ACHN (cell line): ENCODE measurements at regions not wholly inside any gene's neighbourhood (a gene's known extent, or its start where the extent isn't known, plus 50 kb on each side); places are given as distances from the start of the nearest gene placed in this dataset.

ENCODE experiments used
- DNase-seq: peaks from one replicate; pipeline ENCODE4 v3.0.0-alpha.2; 2015
- in situ Hi-C: cut with HindIII; loops from 2 replicates; pipeline ENCODE4 v1.10.0; 2017; ENCODE audit warnings: low sequenced_read_pairs, low pct_ligation_motif_present, low pct_unique_long_range_greater_than_20kb

DNA sequence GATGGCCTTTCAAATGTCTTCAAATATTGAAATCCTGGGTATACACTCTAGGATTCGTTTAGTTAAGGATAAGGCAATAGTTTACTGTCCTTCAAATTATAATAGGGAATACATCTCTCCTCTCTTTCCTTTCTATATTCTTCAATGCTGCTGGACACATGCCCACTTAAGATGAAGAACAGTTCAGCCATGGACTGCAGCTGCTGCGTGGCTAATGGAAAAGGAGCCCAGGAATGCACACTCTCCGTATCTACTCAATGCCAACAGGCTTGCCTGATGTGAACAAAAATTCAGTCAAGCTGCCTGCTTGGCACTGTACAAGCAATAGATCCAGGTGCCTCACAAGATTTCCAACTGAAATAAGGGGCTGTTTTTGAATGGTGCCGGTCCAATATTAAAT, 321.2 kb upstream of the LYPLAL1 start:
- in situ Hi-C loops: no loop called here
- no peak for DNase-seq

DNA sequence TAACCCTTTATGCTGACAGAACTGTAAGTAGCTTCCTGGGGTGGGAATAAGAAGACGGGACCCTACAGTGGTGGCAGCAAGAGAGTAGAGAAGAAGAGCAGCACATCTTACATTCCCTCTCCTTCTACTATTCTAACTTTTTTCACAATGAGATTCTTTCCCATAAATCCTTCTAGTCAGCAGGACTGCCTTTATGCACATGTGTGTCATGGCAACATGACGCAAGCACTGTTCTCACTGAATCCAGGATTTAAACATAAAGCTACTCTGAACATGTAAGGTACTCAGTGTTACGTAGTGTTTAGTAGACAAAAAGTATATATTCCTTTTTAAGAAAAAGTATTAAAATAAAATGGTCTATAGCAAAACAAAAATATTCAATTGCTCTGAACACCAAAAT, 309.7 kb upstream of the LYPLAL1 start:
- DNase-seq: no peak
- in situ Hi-C loops: no loop called here

DNA sequence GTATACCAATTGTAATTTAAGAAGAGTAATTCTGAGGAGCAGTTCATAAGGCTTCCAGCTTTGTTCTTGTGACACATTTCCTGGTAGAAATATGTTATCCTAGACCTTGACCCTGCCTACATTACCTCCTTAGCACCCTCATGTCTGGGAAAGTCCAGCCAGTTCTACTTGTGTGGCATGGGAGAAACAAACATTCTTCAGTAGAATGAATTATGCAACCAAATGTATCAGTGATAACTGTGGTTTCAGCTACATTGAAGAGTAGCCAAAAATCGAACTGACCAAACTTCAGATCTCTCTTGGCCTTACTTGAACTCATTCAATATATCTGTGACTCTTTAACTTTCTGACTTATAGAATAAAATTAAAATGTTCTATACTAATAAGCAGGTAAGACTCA, 308.1 kb upstream of the LYPLAL1 start:
- no peak for DNase-seq
- in situ Hi-C loops: no loop called here

GRCh38 chr1:218866507-218866906, 307.2 kb upstream of the LYPLAL1 start:
- DNase-seq: no peak
- in situ Hi-C loops: no loop called here

GRCh38 chr1:218867066-218867465, 306.6 kb upstream of the LYPLAL1 start:
- in situ Hi-C loops: no loop called here
- no peak for DNase-seq

DNA sequence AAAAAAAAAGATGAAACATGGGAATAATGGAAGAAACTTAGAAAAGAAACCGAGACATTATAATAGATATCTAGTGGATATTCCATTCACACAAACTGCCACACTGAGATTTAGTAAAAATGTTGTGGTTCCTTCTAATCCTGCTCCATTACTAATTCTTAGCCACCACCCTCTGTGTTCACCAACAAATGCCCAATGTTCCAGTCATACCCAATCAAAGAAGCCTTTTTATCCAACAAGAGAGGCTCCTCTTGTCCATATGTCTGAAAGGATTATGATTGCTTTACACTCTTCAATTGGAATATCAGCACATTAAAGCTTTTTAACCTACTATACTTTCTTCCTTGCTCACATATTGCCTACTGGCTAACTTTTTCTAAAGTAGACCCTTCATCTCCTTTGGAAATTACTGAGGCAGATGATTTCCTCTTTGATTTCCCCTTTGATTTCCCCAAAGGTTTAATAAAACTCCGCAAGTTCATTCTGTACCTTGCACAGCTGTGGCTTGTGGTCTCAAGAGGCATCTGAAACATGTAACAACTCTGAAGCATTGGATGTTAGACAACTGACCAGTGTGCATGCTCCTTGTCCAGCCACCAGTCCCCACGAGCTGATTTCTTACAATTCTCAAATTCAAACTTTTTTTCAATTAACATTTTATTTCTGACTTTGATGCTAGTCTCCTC, 305.6 kb upstream of the LYPLAL1 start:
- DNase-seq: no peak
- in situ Hi-C loops: no loop called here

DNA sequence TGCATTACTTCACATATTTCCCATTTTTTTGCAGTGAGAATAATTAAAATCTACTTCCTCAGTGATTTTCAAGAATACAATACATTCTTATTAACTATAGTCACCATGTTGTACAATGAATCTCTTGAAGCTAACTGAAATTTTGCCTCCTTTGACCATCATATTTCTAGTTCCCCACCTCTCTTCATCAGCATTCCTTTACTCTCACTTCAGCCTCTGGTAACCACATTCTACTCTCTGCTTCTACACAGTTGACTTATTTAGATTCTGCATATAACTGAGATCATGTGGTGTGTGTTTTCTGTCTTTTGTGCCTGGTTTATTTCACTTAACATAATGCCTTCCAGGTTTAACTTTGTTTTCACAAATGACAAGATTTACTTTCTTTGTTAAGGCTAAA, 304.4 kb upstream of the LYPLAL1 start:
- DNase-seq: no peak
- in situ Hi-C loops: no loop called here

- no peak for DNase-seq
- in situ Hi-C loops: no loop called here
Measured at GRCh38 chr1:218872026-218872425, 301.7 kb upstream of the LYPLAL1 start.

- DNase-seq: no peak
- in situ Hi-C loops: no loop called here
Measured at GRCh38 chr1:218872928-218873327, 300.8 kb upstream of the LYPLAL1 start.

GRCh38 chr1:218874313-218874712, 299.4 kb upstream of the LYPLAL1 start:
- in situ Hi-C loops: no loop called here

GRCh38 chr1:218874801-218875400, 298.8 kb upstream of the LYPLAL1 start:
- in situ Hi-C loops: no loop called here
- DNase-seq: no peak

More at GRCh38 chr1:218874313-218874712, 299.4 kb upstream of the LYPLAL1 start:
- DNase-seq: no peak

DNA sequence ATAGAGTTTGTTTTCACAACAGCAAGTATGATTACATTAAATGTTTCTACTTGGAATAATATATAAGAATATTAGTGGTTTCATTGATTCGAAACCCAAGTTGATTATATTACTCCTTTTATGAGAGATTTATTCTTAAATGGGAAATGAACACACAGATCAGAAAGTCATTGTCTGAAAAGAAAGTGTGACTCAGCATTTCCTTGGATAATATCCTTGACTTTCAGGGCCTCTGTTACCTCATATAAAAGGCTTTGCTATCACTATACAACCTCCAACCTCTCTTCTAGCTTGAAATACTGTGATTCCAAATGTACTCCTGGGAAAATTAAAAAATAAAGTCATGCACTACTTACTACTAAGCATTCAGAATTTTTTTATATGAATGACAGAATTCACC, 295.3 kb upstream of the LYPLAL1 start:
- DNase-seq: no peak
- in situ Hi-C loops: no loop called here

- in situ Hi-C loops: no loop called here
- no peak for DNase-seq
Measured at GRCh38 chr1:218880484-218881060, 293.1 kb upstream of the LYPLAL1 start.

DNA sequence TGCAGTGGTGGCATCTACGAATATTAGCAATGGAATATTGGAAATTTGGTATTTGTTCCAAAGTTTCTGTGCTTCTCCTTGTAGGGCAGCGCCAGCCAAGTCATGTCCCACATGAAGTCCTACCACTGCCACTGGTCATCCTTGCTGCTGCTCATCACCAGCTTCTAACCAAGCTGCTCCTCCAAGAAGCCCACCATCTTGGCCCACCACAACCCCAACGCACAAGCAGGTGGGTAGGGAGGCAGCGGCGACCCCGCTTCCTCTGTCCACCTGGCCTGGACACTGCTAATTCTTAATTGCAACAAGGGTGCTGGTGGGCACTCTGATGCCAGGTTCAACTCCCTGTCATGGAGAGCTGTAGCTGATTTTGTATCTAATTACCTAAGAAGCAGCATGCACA, 291.2 kb upstream of the LYPLAL1 start:
- no peak for DNase-seq
- in situ Hi-C loops: no loop called here

GRCh38 chr1:218886101-218886871, 287.4 kb upstream of the LYPLAL1 start:
- in situ Hi-C loops: no loop called here
- DNase-seq: no peak

GRCh38 chr1:218887141-218887925, 286.3 kb upstream of the LYPLAL1 start:
- in situ Hi-C loops: no loop called here
- no peak for DNase-seq

DNA sequence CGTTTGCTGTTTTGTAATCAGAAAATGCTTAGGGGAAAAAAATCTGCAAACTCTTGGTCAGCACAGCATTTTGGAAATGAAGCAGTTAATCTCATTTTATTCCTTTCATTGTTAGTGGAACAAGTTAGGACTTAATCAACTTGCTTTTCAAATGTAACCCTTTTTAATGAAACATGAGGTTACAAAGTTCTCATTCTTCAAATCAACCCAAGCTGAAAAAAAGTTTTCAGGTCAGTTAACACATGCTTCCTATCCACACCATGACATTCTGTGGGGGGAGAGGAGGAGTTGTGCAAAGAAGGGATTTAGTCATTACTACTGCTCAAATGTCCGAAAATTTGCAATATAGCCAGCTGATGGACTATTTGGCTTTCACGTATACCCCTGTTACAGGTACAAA, 283.2 kb upstream of the LYPLAL1 start:
- DNase-seq: no peak
- in situ Hi-C loops: no loop called here

DNA sequence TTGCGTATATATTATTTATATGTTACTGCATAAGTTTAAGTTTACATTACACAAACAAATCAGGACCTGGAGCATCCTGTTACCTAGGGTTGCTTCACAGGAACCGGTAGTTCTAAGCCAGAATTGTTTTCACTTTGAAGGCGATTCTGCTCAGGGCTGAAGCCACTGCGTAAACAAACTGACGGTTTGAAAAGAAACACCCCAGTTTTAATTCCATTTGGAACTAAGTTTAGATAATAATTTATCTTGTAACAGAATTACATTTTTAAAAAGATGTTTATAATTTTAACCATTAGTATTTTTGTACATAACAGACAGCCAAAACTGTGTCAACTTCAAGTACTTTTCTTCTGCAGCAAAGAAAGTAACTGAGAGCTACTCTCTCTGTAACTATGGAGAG, 282.1 kb upstream of the LYPLAL1 start:
- in situ Hi-C loops: no loop called here
- no peak for DNase-seq

- DNase-seq: no peak
- in situ Hi-C loops: no loop called here
Measured at GRCh38 chr1:218895064-218895587, 278.6 kb upstream of the LYPLAL1 start.
